Esophagus (tissue), 2 donors: ENCODE measurements at regions not wholly inside any gene's neighbourhood (a gene's known extent, or its start where the extent isn't known, plus 50 kb on each side); places are given as distances from the start of the nearest gene placed in this dataset.

Experiments used
- H3K27ac ChIP-seq, 2 donors: one replicate each; pipeline ENCODE4 v1.5.1; 2013; ENCODE audit warnings: low read depth in 2 of 2, mild to moderate bottlenecking in 2 of 2, inconsistent platforms in 1 of 2, low read length in 1 of 2, moderate library complexity in 1 of 2
- H3K27me3 ChIP-seq, 2 donors: one replicate each; pipeline ENCODE4 v1.6.1; 2013; ENCODE audit warnings: low read length in 2 of 2, control low read depth in 1 of 2, mild to moderate bottlenecking in 1 of 2; ENCODE audit not compliant: insufficient read depth in 2 of 2, control insufficient read depth in 1 of 2
- H3K36me3 ChIP-seq, 2 donors: one replicate each; pipeline ENCODE4 v1.6.1; 2013; ENCODE audit warnings: low read length in 1 of 2; ENCODE audit not compliant: control insufficient read depth in 2 of 2, insufficient read depth in 2 of 2
- H3K4me1 ChIP-seq, 2 donors: one replicate each; pipeline ENCODE4 v1.6.1; 2013; ENCODE audit warnings: low read length in 1 of 2; ENCODE audit not compliant: control insufficient read depth in 2 of 2, insufficient read depth in 2 of 2
- H3K4me3 ChIP-seq, 2 donors: one replicate each; pipeline ENCODE4 v1.5.1; 2013; ENCODE audit warnings: low read length in 2 of 2, mild to moderate bottlenecking in 2 of 2, low read depth in 1 of 2, moderate library complexity in 1 of 2
- H3K9me3 ChIP-seq, 2 donors: one replicate each; pipeline ENCODE4 v1.6.1; 2013; ENCODE audit warnings: mild to moderate bottlenecking in 2 of 2, low read depth in 1 of 2, low read length in 1 of 2, moderate library complexity in 1 of 2; ENCODE audit not compliant: control insufficient read depth in 2 of 2, insufficient read depth in 1 of 2
- WGBS, 2 donors: extraction: QIAGEN DNeasy Blood & Tissue Kit; methylation state at CpG; one replicate each; pipeline ENCODE4 v1.1.7; 2013; 5-methylcytosine and 5-hydroxymethylcytosine counted together
- donor health status: healthy with polysubstance abuse.
- donor health status: Bipolar disorder and iron deficiency.

DNA sequence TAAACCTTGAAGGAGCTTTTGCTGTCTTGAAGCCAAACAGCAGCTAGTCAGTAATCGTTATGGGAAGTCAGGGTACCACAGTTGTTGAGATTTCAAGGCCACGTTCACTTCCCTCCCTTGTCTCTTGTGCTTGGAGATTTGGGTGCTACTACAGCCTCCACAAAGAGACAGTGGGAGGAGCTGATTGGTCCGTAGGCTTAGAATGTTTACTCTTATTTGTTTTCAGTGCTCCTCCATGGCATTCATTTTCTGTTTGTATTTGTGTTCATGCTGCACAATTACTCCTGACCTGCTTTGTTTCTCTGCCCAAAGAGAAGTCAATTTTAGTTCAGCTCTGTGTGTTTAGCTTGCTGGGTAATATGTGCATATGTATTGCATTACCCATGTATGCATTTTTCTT is 147.7 kb downstream of the PRL start:
- H3K27me3 ChIP-seq: no peaks in the 10 kb centered on the region
- 45 to 52% methylated on average over 3 of the region's 3 CpGs for WGBS, 2 donors
- H3K36me3 ChIP-seq: no peaks in the 10 kb centered on the region
- H3K27ac ChIP-seq: no peak overlapping the region
- H3K9me3 ChIP-seq: no peaks in the 10 kb centered on the region
- H3K4me3 ChIP-seq: no peak overlapping the region
- peaks cover 0 to 3% of the 10 kb centered on the region in 2 donors for H3K4me1 ChIP-seq

DNA sequence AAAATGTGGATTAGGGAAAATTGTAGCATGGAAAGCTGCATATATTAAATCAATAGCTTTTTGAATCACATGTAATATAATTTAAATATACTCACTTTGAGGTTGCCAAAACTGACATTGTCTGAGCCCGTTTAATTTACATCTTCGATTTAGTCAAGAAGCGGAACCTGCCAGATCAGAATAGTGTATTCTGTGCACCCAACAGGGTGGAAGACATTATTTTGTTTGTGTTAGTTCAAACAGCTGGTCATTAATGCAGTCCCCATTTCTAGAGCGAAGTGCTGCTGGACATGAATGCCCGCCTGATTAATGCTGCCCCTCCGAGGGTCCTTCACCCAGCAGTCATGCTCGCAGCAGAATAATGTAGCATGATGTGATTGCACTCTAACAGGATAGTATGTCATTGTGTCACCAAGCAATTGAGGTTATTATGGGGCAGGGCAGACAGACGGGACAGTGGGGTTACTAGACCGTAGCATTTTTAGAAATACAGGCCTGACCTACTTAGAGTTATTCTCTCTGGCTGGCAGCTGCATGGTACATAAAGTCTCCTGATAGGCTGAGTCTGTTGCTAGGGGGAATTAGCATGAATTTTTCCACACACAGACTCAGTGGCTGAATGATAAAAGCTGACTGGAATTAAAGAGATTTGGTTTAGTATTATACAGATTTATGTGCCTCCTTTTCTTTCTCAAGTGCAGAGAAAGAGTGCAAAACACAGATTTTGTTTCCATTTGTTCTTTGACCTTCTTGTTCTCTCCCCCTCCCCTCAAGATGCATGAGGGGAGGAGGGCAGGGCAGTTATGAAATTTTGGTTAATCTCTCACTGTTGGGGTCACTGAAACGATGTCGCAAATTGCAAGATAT is 147.1 kb downstream of the PRL start:
- WGBS, 2 donors: 70 to 74% methylated on average over 11 of the region's 11 CpGs

GRCh38 chr6:22150368-22151035 is 146.3 kb downstream of the PRL start:
- no peak overlapping the region for H3K4me3 ChIP-seq
- no peaks in the 10 kb centered on the region for H3K36me3 ChIP-seq
- H3K27ac ChIP-seq: no peak overlapping the region
- no peaks in the 10 kb centered on the region for H3K9me3 ChIP-seq
- no peaks in the 10 kb centered on the region for H3K27me3 ChIP-seq
- peaks cover 0 to 3% of the 10 kb centered on the region in 2 donors for H3K4me1 ChIP-seq

More for the DNA sequence above, 147.1 kb downstream of the PRL start:
- Histone ChIP-seq H3K4me1 (peaks cover 0 to 3% of the 10 kb centered on the region in 2 donors), H3K4me3 (no peak overlapping the region), H3K36me3 (no peaks in the 10 kb centered on the region), H3K9me3 (no peaks in the 10 kb centered on the region), H3K27me3 (no peaks in the 10 kb centered on the region), H3K27ac (no peak overlapping the region)

DNA sequence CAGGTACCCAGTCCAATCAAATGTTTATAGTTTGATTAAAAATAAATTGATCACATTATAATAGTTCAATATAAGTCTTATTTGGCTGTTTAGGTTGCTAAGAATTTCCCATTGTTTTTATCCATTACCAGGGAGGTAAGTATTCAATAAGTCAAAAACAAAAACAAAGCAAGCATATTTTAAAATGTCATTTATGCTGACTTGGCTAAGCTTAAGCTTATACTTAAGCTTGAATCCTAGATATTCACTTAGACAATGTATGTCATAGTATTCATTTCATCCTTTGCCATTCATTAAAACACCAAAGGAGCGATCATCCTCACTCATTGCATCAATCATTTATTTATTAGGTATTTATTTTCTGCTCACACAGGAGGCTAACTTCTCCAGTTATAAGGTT is 144.9 kb downstream of the PRL start:
- no peaks in the 10 kb centered on the region for H3K27me3 ChIP-seq
- no peaks in the 10 kb centered on the region for H3K9me3 ChIP-seq
- WGBS, 2 donors: 90 to 100% methylated on average over 1 of the region's 1 CpG
- no peaks in the 10 kb centered on the region for H3K4me1 ChIP-seq
- no peak overlapping the region for H3K4me3 ChIP-seq
- H3K36me3 ChIP-seq: no peaks in the 10 kb centered on the region
- H3K27ac ChIP-seq: no peak overlapping the region

DNA sequence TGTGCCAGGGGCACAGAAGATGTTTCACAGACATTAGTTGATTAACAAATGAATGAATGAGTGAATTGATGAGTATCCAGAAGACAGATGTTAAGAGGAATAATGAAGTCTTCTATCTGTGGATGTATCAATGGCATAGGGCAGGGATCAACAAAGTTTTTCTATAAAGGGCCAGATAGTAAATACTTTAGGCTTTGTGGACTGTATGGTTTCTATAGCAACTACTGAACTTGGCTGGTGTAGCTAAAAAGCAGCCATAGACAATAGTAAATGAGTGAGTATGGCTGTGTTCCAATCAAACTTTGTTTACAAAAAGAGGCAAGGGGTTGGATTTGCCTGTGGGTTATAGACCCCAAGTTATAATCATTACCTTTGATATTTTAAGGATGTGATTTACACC is 144.0 kb downstream of the PRL start:
- Histone ChIP-seq H3K27me3 (no peaks in the 10 kb centered on the region), H3K4me3 (no peak overlapping the region), H3K36me3 (no peaks in the 10 kb centered on the region), H3K27ac (no peak overlapping the region), H3K9me3 (no peaks in the 10 kb centered on the region), H3K4me1 (no peaks in the 10 kb centered on the region)

DNA sequence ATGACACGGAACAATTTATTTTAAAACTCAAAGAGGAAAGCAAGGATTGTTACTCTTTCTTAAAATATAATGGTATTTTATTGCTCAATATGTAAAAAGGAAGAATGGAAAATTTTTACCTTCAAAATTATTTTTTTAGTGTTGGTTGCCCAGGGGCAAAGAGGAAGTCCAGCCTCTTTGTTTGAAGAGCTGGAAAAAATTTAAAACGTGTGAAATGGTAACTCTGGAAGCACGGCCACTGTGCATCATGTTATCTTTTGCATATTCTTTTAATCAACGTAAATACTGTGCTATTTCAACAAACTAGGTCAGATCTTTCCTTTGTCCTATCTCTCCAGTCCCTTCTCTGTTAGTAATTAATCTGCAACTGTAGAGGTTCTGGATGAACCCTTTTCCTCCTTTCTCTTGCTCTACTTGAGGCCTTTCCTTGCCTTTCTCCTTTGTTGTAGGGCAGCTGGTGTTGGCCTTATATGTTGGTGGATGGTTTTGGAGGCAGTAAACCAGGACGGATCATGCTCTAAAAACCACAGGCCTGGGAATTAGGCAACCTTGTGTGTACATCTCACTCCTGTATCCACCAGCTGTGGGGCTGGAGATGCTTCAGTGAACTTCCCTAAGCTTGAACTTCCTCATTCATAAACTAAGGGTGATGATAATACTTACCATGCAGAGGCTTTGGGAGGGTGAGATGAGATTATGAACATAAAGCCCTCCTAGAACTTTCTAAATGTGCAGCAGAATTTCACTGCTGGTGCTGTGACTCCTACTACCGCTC is 143.3 kb downstream of the PRL start:
- Histone ChIP-seq H3K27ac (no peak overlapping the region), H3K36me3 (no peaks in the 10 kb centered on the region), H3K4me1 (no peaks in the 10 kb centered on the region), H3K4me3 (no peak overlapping the region), H3K9me3 (no peaks in the 10 kb centered on the region), H3K27me3 (no peaks in the 10 kb centered on the region)
- 78 to 79% methylated on average over 6 of the region's 6 CpGs for WGBS, 2 donors

DNA sequence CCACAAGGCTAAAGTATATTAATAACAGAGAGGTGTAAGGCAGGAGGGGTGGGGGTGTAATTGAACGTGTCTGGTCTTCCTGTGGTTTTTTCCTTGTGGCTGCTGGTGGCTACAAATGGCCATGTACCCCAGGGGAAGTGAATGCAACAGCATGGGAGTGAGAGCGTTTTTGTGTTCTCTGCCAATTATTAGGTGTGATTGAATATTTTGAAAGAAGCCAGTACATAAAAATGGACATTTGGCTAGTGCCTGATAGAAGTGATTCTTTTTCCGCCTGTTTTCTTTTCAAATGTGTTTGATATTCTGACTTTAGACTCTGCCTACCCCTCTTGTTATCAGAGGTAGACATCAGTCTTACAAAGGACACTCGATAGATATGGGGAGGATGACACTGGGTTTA is 141.3 kb downstream of the PRL start:
- H3K36me3 ChIP-seq: no peaks in the 10 kb centered on the region
- no peak overlapping the region for H3K27ac ChIP-seq
- no peaks in the 10 kb centered on the region for H3K9me3 ChIP-seq
- H3K27me3 ChIP-seq: no peaks in the 10 kb centered on the region
- no peak overlapping the region for H3K4me3 ChIP-seq
- WGBS, 2 donors: 85 to 88% methylated on average over 4 of the region's 4 CpGs
- no peaks in the 10 kb centered on the region for H3K4me1 ChIP-seq

- no peaks in the 10 kb centered on the region for H3K4me1 ChIP-seq
- no peaks in the 10 kb centered on the region for H3K9me3 ChIP-seq
- 86 to 93% methylated on average over 4 of the region's 4 CpGs for WGBS, 2 donors
- H3K27me3 ChIP-seq: no peaks in the 10 kb centered on the region
- no peak overlapping the region for H3K27ac ChIP-seq
- H3K4me3 ChIP-seq: no peak overlapping the region
- H3K36me3 ChIP-seq: no peaks in the 10 kb centered on the region
These were observed 139.6 kb downstream of the PRL start for GRCh38 chr6:22157233-22157632.

- H3K36me3 ChIP-seq: no peaks in the 10 kb centered on the region
- H3K27ac ChIP-seq: no peak overlapping the region
- H3K4me1 ChIP-seq: no peaks in the 10 kb centered on the region
- H3K4me3 ChIP-seq: no peak overlapping the region
- no peaks in the 10 kb centered on the region for H3K9me3 ChIP-seq
- no peaks in the 10 kb centered on the region for H3K27me3 ChIP-seq
These were observed 132.6 kb downstream of the PRL start for GRCh38 chr6:22164236-22164635.
